ENCODE measurements at regions not wholly inside any gene's neighbourhood (a gene's known extent, or its start where the extent isn't known, plus 50 kb on each side); places are given as distances from the start of the nearest gene placed in this dataset.

DNA sequence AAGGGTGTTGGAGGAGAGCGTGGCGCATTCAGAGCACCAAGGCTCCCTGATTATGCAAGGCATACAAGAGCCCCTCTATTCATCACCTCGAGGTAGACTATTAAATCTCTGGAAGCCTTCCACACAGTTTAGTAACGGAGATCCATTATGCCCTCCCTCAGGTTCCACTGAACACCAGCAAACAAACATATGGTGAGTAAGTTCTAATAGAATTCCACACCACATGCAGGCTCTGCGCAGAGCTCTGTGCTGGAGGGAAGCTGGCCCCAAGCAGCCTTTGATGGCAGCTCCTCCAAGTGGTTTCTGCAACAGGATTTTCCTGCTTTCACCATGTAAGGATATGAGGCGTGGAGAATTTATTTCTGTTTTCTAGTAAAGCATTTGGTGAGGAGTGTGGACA, 238.6 kb downstream of the C1D start:
- TF ChIP-seq, protein P1, sequence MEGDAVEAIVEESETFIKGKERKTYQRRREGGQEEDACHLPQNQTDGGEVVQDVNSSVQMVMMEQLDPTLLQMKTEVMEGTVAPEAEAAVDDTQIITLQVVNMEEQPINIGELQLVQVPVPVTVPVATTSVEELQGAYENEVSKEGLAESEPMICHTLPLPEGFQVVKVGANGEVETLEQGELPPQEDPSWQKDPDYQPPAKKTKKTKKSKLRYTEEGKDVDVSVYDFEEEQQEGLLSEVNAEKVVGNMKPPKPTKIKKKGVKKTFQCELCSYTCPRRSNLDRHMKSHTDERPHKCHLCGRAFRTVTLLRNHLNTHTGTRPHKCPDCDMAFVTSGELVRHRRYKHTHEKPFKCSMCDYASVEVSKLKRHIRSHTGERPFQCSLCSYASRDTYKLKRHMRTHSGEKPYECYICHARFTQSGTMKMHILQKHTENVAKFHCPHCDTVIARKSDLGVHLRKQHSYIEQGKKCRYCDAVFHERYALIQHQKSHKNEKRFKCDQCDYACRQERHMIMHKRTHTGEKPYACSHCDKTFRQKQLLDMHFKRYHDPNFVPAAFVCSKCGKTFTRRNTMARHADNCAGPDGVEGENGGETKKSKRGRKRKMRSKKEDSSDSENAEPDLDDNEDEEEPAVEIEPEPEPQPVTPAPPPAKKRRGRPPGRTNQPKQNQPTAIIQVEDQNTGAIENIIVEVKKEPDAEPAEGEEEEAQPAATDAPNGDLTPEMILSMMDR (IDR thresholded peaks at IDR 0.05; ENCODE audit: low read depth, low read length, missing control alignments), result peak; percentile 3
- H3K4me3 ChIP-seq (ENCODE audit: low read depth, low read length), result no peak overlapping the region
- in situ Hi-C loops (cut with HindIII; ENCODE audit: low sequenced_read_pairs), result no loop called here
- DNase-seq (ENCODE audit: low read depth), result no peak

DNA sequence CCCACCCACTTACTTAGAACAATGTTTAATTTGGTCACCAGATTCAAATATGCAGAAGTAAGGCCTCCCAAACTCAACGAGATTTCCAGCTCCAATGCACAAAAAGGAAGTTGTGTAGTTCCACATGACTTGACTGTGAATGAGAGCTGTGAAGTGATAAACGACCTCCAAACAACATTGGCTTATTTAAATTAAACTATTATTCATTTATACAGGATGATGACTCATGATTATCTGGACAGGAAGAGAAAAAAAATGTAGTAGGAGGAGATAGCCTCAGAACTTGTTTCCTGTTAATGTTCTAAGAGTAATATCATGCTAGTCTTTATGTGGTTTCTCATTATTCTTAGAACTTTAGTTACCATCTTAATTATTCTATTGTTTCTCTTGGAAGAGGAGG, 237.3 kb downstream of the C1D start:
- TF ChIP-seq, protein P1 (IDR thresholded peaks at IDR 0.05; ENCODE audit: low read depth, low read length, missing control alignments), result no peak
- no peak overlapping the region for H3K4me3 ChIP-seq (ENCODE audit: low read depth, low read length)
- DNase-seq (ENCODE audit: low read depth), result no peak
- in situ Hi-C loops (cut with HindIII; ENCODE audit: low sequenced_read_pairs), result no loop called here

DNA sequence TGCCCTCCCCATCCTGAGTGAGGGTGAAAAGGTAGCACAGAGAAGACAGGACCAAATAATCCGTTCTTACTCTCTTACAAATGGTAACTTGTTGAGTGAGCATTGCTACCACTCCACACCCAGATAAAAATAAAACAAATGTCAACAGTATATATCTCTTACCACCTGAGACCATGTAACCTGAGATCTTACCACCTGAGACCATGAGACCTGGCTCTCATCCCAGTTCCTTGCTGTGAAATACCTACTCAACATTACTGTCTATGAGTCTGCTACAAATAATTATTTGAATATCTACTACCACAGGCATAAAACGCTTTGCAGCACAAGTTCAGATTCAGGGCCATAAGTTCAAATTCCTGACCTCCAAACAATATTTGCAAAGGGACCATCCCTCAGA, 234.7 kb downstream of the C1D start:
- DNase-seq (ENCODE audit: low read depth), result no peak
- TF ChIP-seq, protein P1 (IDR thresholded peaks at IDR 0.05; ENCODE audit: low read depth, low read length, missing control alignments), result no peak
- in situ Hi-C loops (cut with HindIII; ENCODE audit: low sequenced_read_pairs), result no loop called here
- H3K4me3 ChIP-seq (ENCODE audit: low read depth, low read length), result no peak overlapping the region

DNA sequence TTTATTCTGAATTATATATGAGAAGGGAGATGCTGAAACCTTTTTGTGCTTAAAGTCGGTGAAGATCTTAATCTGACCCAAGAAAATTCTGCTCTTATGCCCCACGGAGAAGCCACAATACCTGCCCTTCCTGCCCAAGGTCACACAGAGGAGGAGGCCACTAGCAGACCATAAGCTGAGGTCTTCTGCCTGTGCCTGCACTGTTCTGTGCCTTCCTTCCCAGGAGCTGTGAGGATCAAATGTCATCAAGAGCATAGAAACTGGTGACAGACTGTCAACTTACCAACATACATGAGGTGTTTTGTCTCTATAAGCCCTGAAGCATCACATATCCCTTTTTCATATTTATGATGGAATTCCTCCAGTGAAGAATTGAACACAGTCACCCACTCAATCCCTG, 233.3 kb downstream of the C1D start:
- DNase-seq (ENCODE audit: low read depth), result no peak
- TF ChIP-seq, protein P1 (IDR thresholded peaks at IDR 0.05; ENCODE audit: low read depth, low read length, missing control alignments), result no peak
- in situ Hi-C loops (cut with HindIII; ENCODE audit: low sequenced_read_pairs), result no loop called here

DNA sequence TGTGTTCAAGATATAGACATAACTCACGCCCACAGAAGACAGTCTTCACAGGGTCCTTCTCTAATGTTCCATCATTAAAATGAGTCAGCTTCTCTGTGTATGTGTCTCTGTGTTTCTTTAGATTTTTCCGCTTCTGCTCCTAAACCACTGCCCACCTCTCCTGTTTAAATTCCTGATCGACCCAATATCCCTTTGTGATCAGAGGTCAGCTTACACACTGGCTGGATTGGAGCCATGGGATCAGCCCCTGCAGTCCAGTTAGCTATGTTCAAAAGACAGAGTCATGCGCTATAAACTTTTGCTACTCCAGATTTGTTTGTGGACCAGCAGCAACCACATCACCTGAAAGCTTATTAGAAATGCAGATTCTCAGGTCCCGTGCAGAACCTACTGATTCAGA, 229.2 kb downstream of the C1D start:
- H3K4me3 ChIP-seq (ENCODE audit: low read depth, low read length), result no peak overlapping the region
- DNase-seq (ENCODE audit: low read depth), result no peak
- TF ChIP-seq, protein P1 (IDR thresholded peaks at IDR 0.05; ENCODE audit: low read depth, low read length, missing control alignments), result no peak
- in situ Hi-C loops (cut with HindIII; ENCODE audit: low sequenced_read_pairs), result no loop called here

More for the DNA sequence above, 233.3 kb downstream of the C1D start:
- no peak overlapping the region for H3K4me3 ChIP-seq (ENCODE audit: low read depth, low read length)

DNA sequence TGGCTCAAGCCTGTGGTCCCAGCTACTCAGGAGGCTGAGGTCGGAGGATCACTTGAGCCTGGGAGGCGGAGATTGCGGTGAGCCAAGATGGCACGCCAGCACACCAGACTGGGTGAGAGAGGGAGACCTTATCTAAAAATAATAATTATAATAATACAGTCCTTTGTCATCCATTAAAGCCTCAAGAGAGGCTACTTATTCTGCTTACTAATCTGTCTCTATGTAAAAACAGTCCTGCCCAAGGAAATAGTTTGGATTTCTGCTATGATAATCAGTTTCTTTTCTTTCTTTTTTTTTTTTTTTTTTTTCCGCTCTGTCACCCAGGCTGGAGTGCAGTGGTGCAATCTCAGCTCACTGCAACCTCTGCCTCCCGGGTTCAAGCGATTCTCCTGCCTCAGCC, 228.3 kb downstream of the C1D start:
- in situ Hi-C loops (cut with HindIII; ENCODE audit: low sequenced_read_pairs), result no loop called here
- no peak overlapping the region for H3K4me3 ChIP-seq (ENCODE audit: low read depth, low read length)
- DNase-seq (ENCODE audit: low read depth), result no peak
- TF ChIP-seq, protein P1 (IDR thresholded peaks at IDR 0.05; ENCODE audit: low read depth, low read length, missing control alignments), result no peak

DNA sequence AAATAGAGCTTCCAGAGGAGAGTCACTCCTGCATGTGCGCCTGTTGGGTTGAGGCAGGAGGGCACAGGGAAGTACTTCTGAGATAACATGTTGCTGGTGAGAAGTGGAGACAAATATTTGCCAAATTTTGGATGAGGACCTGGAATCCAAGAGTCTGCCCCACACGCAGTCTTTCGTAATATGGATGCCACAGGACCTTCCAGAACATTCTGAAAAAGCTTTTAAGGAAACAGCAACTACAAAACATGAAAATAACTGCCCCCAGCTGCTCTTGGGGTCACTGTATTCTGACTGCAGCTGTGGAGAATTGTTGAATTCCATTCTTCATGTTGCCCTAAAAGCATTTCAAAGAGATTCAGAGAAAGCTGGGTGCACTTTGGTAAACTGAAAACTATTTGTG, 227.5 kb downstream of the C1D start:
- no peak for DNase-seq (ENCODE audit: low read depth)
- H3K4me3 ChIP-seq (ENCODE audit: low read depth, low read length), result no peak overlapping the region
- in situ Hi-C loops (cut with HindIII; ENCODE audit: low sequenced_read_pairs), result loop anchor here (5.0 kb wide), 1 partner anchor 1388 kb away; no protein-coding TSS in a partner anchor
- TF ChIP-seq, protein P1 (IDR thresholded peaks at IDR 0.05; ENCODE audit: low read depth, low read length, missing control alignments), result no peak
